ENCODE measurements at regions not wholly inside any gene's neighbourhood (a gene's known extent, or its start where the extent isn't known, plus 50 kb on each side); places are given as distances from the start of the nearest gene placed in this dataset.

DNA sequence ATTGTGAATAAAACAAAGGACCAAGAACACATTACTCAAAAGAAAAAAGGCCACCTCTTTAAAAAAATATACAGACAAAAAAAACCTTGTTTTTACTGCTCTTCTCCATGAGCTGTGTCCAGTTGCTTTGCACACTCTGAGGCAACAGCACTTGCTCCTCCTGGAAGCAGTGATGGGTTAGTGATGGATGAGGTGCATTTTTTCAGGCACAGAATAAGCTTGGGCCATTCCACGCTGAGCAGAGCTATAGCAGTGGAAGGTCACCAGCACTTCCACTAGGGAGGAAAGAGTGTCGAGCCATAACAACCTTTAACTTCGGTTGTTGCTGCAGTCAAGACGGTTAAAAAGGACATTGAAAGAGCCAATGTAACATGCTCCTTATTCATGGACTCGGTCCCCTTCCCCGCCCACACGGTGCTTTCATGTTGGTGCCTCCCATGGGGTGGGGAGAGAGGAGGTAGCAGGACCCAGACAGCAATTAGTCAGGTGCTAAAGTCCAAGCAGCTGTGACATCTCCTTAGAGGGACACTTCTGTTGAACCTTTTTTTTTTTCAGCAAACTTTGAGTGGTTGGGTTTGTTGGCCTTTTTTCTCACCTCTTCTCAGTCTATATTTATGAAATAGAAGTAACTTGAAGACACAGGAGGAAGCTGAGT is 136.5 kb upstream of the ADARB2 start:
- TF ChIP-seq POLR2A (IDR thresholded peaks at IDR 0.05; ENCODE audit: low read depth, low read length) (no peak), POLR2AphosphoS5 (IDR thresholded peaks at IDR 0.05; ENCODE audit: low read depth, low read length) (no peak)

Data from GM12892 (cell line).